IMR-90 (cell line): ENCODE measurements at regions not wholly inside any gene's neighbourhood (a gene's known extent, or its start where the extent isn't known, plus 50 kb on each side); places are given as distances from the start of the nearest gene placed in this dataset.

Experiments used
- ATAC-seq: fragments of 200-7000 bp; cut with Tn5 transposase; 2 replicates; pipeline ENCODE4 v1.9.1; 2020; ENCODE audit warnings: low read depth, mild to moderate bottlenecking, moderate library complexity
- BruUV-seq: library from RNA; stranded (reverse); fragments of 400-500 nt; replicated peaks from 2 replicates; lab custom pipeline; 2021; lab: Mats Ljungman, UMichigan
- CTCF ChIA-PET: fragments of 300-600 bp; formaldehyde crosslinking; extraction: SDS; loops from one replicate; lab custom pipeline; 2021; ENCODE audit warnings: antibody characterized with exemption; lab: Yijun Ruan, JAX
- POLR2A ChIA-PET: fragments of 300-600 bp; sonication (Branson Sonifier 250); formaldehyde crosslinking; loops from one replicate; lab custom pipeline; 2022; ENCODE audit warnings: antibody characterized with exemption; ENCODE audit not compliant: unreplicated experiment; lab: Charles Lee
- DNase-seq: peaks from one replicate; pipeline ENCODE4 v3.0.0; 2013
- H2AFZ ChIP-seq: replicated peaks from 2 replicates; pipeline ENCODE3; 2013; ENCODE audit warnings: low read length, mild to moderate bottlenecking; ENCODE audit not compliant: poor library complexity
- H2AK5ac ChIP-seq: 2 replicates; pipeline ENCODE4 v1.6.1; 2013; ENCODE audit warnings: low read depth, low read length, inconsistent platforms
- H2AK9ac ChIP-seq: replicated peaks from 2 replicates; pipeline ENCODE3; 2013; ENCODE audit warnings: mild to moderate bottlenecking, low read depth, low read length, moderate library complexity; ENCODE audit not compliant: poor library complexity
- H2BK120ac ChIP-seq: 2 replicates; pipeline ENCODE4 v1.6.1; 2013; ENCODE audit warnings: low read depth, low read length, inconsistent platforms
- H2BK15ac ChIP-seq: 3 replicates; pipeline ENCODE4 v1.6.1; 2013; ENCODE audit warnings: low read depth, low read length, inconsistent platforms
- H2BK20ac ChIP-seq: 2 replicates; pipeline ENCODE4 v1.6.1; 2013; ENCODE audit warnings: low read depth, mild to moderate bottlenecking, inconsistent platforms, low read length, moderate library complexity
- H2BK5ac ChIP-seq: 2 replicates; pipeline ENCODE4 v1.6.1; 2013; ENCODE audit warnings: mild to moderate bottlenecking, low read depth, low read length, inconsistent platforms; ENCODE audit not compliant: poor library complexity, severe bottlenecking
- H3K14ac ChIP-seq: replicated peaks from 2 replicates; pipeline ENCODE4 v1.6.1; 2013; ENCODE audit warnings: low read depth, low read length, inconsistent platforms
- H3K18ac ChIP-seq: 2 replicates; pipeline ENCODE4 v1.6.1; 2013; ENCODE audit warnings: low read depth, low read length, control low read depth
- H3K23ac ChIP-seq: 2 replicates; pipeline ENCODE4 v1.6.1; 2013; ENCODE audit warnings: low read depth, low read length, inconsistent platforms
- H3K27ac ChIP-seq: 2 replicates; pipeline ENCODE4 v1.5.1; 2013; ENCODE audit warnings: mild to moderate bottlenecking, control low read depth, low read length; ENCODE audit not compliant: insufficient read depth
- H3K27me3 ChIP-seq: 2 replicates; pipeline ENCODE4 v1.6.1; 2013; ENCODE audit warnings: low read length; ENCODE audit not compliant: control insufficient read depth, insufficient read depth
- H3K36me3 ChIP-seq: 2 replicates; pipeline ENCODE4 v1.6.1; 2013; ENCODE audit warnings: low read length, mixed read lengths; ENCODE audit not compliant: control insufficient read depth, insufficient read depth
- H3K4ac ChIP-seq: 2 replicates; pipeline ENCODE4 v1.6.1; 2013; ENCODE audit warnings: low read depth, low read length, inconsistent platforms
- H3K4me1 ChIP-seq: 2 replicates; pipeline ENCODE4 v1.6.1; 2013; ENCODE audit warnings: low read length, mixed read lengths; ENCODE audit not compliant: control insufficient read depth, insufficient read depth
- H3K4me2 ChIP-seq: 2 replicates; pipeline ENCODE4 v1.6.1; 2013; ENCODE audit warnings: low read depth, mild to moderate bottlenecking, control low read depth, low read length, moderate library complexity
- H3K4me3 ChIP-seq: 2 replicates; pipeline ENCODE4 v1.5.1; 2013; ENCODE audit warnings: low read depth, mild to moderate bottlenecking, control low read depth, low read length, moderate library complexity; ENCODE audit not compliant: insufficient read depth
- H3K56ac ChIP-seq: 2 replicates; pipeline ENCODE4 v1.6.1; 2013; ENCODE audit warnings: low read length, inconsistent platforms; ENCODE audit not compliant: insufficient read depth; ENCODE audit errors: extremely low read depth
- H3K79me1 ChIP-seq, 2 experiments: 2 replicates each; pipeline ENCODE4 v1.6.1; 2013; ENCODE audit warnings: low read length in 2 of 2, inconsistent platforms in 1 of 2, low read depth in 1 of 2
- H3K9ac ChIP-seq: 2 replicates; pipeline ENCODE4 v1.6.1; 2013; ENCODE audit warnings: low read depth, low read length, control low read depth
- H3K9me1 ChIP-seq: 2 replicates; pipeline ENCODE4 v1.6.1; 2013; ENCODE audit warnings: low read length, inconsistent platforms; ENCODE audit not compliant: insufficient read depth
- H3K9me3 ChIP-seq: 2 replicates; pipeline ENCODE4 v1.6.1; 2013; ENCODE audit warnings: low read length; ENCODE audit not compliant: control insufficient read depth, insufficient read depth
- H4K20me1 ChIP-seq: 2 replicates; pipeline ENCODE4 v1.6.1; 2013; ENCODE audit warnings: low read length, inconsistent platforms; ENCODE audit not compliant: insufficient read depth
- H4K5ac ChIP-seq: 2 replicates; pipeline ENCODE4 v1.6.1; 2013; ENCODE audit warnings: mild to moderate bottlenecking, low read depth, low read length, control low read depth
- H4K8ac ChIP-seq, 2 experiments: 2 replicates each; pipeline ENCODE4 v1.6.1; 2013; ENCODE audit warnings: low read depth in 2 of 2, low read length in 2 of 2, control low read depth in 1 of 2, inconsistent platforms in 1 of 2
- H4K91ac ChIP-seq: 2 replicates; pipeline ENCODE4 v1.6.1; 2013; ENCODE audit warnings: low read depth, low read length, inconsistent platforms; ENCODE audit not compliant: insufficient read depth
- CEBPB ChIP-seq: IDR thresholded peaks from 2 replicates; pipeline ENCODE4 v1.6.1; 2012; ENCODE audit warnings: low read depth, low read length, improper control_type of control experiment
- POLR2A ChIP-seq: IDR thresholded peaks from 2 replicates; pipeline ENCODE4 v1.6.1; 2012; ENCODE audit warnings: mild to moderate bottlenecking, low read depth, low read length
- WGBS, 2 experiments: methylation state at CpG; one replicate each; pipeline versions ENCODE4 v1.1.5 to v1.1.7; 2013; ENCODE audit warnings: missing lambda C conversion rate in 2 of 2; ENCODE audit not compliant: insufficient read length in 1 of 2; ENCODE audit errors: extremely low coverage in 2 of 2; 5-methylcytosine and 5-hydroxymethylcytosine counted together
- dilution Hi-C: fragments of 300-500 bp; cut with HindIII; formaldehyde crosslinking; loops from one replicate; pipeline ENCODE4 v1.14.3; 2018; ENCODE audit warnings: low sequenced_read_pairs; ENCODE audit not compliant: unreplicated experiment
- in situ Hi-C: fragments of 300-500 bp; cut with MboI; formaldehyde crosslinking; loops from 3 replicates; pipeline ENCODE4 v1.14.3; 2019; ENCODE audit warnings: low sequenced_read_pairs, inconsistent platforms, mixed read lengths
- intact Hi-C: fragments of 100-400 bp; cut with micrococcal nuclease; formaldehyde crosslinking; loops from 2 replicates; pipeline ENCODE4 v1.10.0; 2022

- no peak overlapping the region for H2AFZ ChIP-seq
- H3K36me3 ChIP-seq, result no peaks in the 10 kb centered on the region
- H4K5ac ChIP-seq, result no peak overlapping the region
- H4K91ac ChIP-seq, result no peak overlapping the region
- H3K27me3 ChIP-seq, result no peaks in the 10 kb centered on the region
- ATAC-seq (no peak), DNase-seq (no peak)
- TF ChIP-seq CEBPB, result peak; percentile 58; the same call in 1 of the 2 replicates
- no peak for TF ChIP-seq POLR2A
- no peaks in the 10 kb centered on the region for H4K20me1 ChIP-seq
- intact Hi-C loops (no loop called here), in situ Hi-C loops (no loop called here), dilution Hi-C loops (no loop called here)
- no peak overlapping the region for H3K4me2 ChIP-seq
- no peaks in the 10 kb centered on the region for H3K9me1 ChIP-seq
- H3K27ac ChIP-seq, result no peak overlapping the region
- no peaks in the 10 kb centered on the region for H3K4me1 ChIP-seq
- no peak overlapping the region for H3K56ac ChIP-seq
- no peak overlapping the region for H3K18ac ChIP-seq
- H3K9me3 ChIP-seq, result no peaks in the 10 kb centered on the region
- no peak overlapping the region for H3K14ac ChIP-seq
- H4K8ac ChIP-seq, result no peak overlapping the region
- no peak overlapping the region for H2BK120ac ChIP-seq
- H2AK9ac ChIP-seq, result no peak overlapping the region
- no peak overlapping the region for H2BK20ac ChIP-seq
- POLR2A ChIA-PET, result no interaction called here
- H2BK5ac ChIP-seq, result no peak overlapping the region
- no CpG with 5 or more reads among the region's 2 CpGs for WGBS, 2 experiments
- H3K4ac ChIP-seq, result no peak overlapping the region
- no peak overlapping the region for H3K4me3 ChIP-seq
- CTCF ChIA-PET, result no interaction called here
- no peak overlapping the region for H3K23ac ChIP-seq
- H3K79me1 ChIP-seq, result no peaks in the 10 kb centered on the region
- H3K9ac ChIP-seq, result no peak overlapping the region
- H2BK15ac ChIP-seq, result no peak overlapping the region
- no peak overlapping the region for H2AK5ac ChIP-seq
- BruUV-seq, result no TSS peak
These were observed 1521.1 kb upstream of the PCDH7 start for GRCh38 chr4:29199025-29199424.
